WI38 (cell line): ENCODE measurements at regions not wholly inside any gene's neighbourhood (a gene's known extent, or its start where the extent isn't known, plus 50 kb on each side); places are given as distances from the start of the nearest gene placed in this dataset.

Experiments
- H3K4me3 ChIP-seq: 2 replicates; pipeline ENCODE4 v1.5.1; 2011; ENCODE audit warnings: low read depth, mild to moderate bottlenecking, control low read depth, low read length
- CTCF ChIP-seq: IDR thresholded peaks from 2 replicates; pipeline ENCODE4 v1.5.1; 2012; ENCODE audit warnings: low read depth, mild to moderate bottlenecking, control low read depth, low read length

- no peak for TF ChIP-seq CTCF
- no peak overlapping the region for H3K4me3 ChIP-seq
Measured at GRCh38 chr3:18965781-18966180, 182.5 kb upstream of the KCNH8 start.

- no peak overlapping the region for H3K4me3 ChIP-seq
- no peak for TF ChIP-seq CTCF
Measured at GRCh38 chr3:18964640-18965039, 183.7 kb upstream of the KCNH8 start.

GRCh38 chr3:18951333-18951732 is 197.0 kb upstream of the KCNH8 start:
- no peak for TF ChIP-seq CTCF
- no peak overlapping the region for H3K4me3 ChIP-seq

GRCh38 chr3:18946524-18946923 is 201.8 kb upstream of the KCNH8 start:
- TF ChIP-seq CTCF = no peak
- no peak overlapping the region for H3K4me3 ChIP-seq

GRCh38 chr3:18937574-18937973 is 210.7 kb upstream of the KCNH8 start:
- H3K4me3 ChIP-seq = no peak overlapping the region
- no peak for TF ChIP-seq CTCF

GRCh38 chr3:18919158-18919557 is 229.2 kb upstream of the KCNH8 start:
- no peak for TF ChIP-seq CTCF

GRCh38 chr3:18917923-18918322 is 230.4 kb upstream of the KCNH8 start:
- no peak for TF ChIP-seq CTCF
- no peak overlapping the region for H3K4me3 ChIP-seq

More at GRCh38 chr3:18919158-18919557, 229.2 kb upstream of the KCNH8 start:
- no peak overlapping the region for H3K4me3 ChIP-seq
